H9 (cell line): ENCODE measurements at regions not wholly inside any gene's neighbourhood (a gene's known extent, or its start where the extent isn't known, plus 50 kb on each side); places are given as distances from the start of the nearest gene placed in this dataset.

ENCODE experiments used
- DNase-seq: peaks from one replicate; pipeline ENCODE4 v3.0.0-alpha.2; 2017
- H2AFZ ChIP-seq: one replicate; pipeline ENCODE4 v1.6.1; 2013; ENCODE audit warnings: mild to moderate bottlenecking, low read length, control low read depth, moderate library complexity
- H2AK5ac ChIP-seq: 2 replicates; pipeline ENCODE4 v1.6.1; 2013; ENCODE audit warnings: low read length, control low read depth, mixed read lengths; ENCODE audit not compliant: insufficient read length
- H2BK120ac ChIP-seq: one replicate; pipeline ENCODE4 v1.6.1; 2013; ENCODE audit warnings: low read depth, mild to moderate bottlenecking, low read length, control low read depth, inconsistent platforms; ENCODE audit not compliant: poor library complexity, severe bottlenecking
- H2BK12ac ChIP-seq: 2 replicates; pipeline ENCODE4 v1.6.1; 2013; ENCODE audit warnings: low read length, control low read depth, mixed read lengths, low read depth; ENCODE audit not compliant: insufficient read length
- H2BK15ac ChIP-seq: 2 replicates; pipeline ENCODE4 v1.6.1; 2013; ENCODE audit warnings: low read depth, low read length, control low read depth
- H2BK20ac ChIP-seq: one replicate; pipeline ENCODE4 v1.6.1; 2013; ENCODE audit warnings: low read depth, mild to moderate bottlenecking, low read length, control low read depth, inconsistent platforms; ENCODE audit not compliant: poor library complexity, severe bottlenecking
- H2BK5ac ChIP-seq: 2 replicates; pipeline ENCODE4 v1.6.1; 2013; ENCODE audit warnings: low read length, control low read depth, mixed read lengths; ENCODE audit not compliant: insufficient read length
- H3K14ac ChIP-seq: 2 replicates; pipeline ENCODE4 v1.6.1; 2013; ENCODE audit warnings: low read length, control low read depth; ENCODE audit not compliant: insufficient read depth
- H3K18ac ChIP-seq: 2 replicates; pipeline ENCODE4 v1.6.1; 2013; ENCODE audit warnings: low read depth, mild to moderate bottlenecking, mixed read lengths, low read length, control low read depth; ENCODE audit not compliant: insufficient read length
- H3K23ac ChIP-seq: 2 replicates; pipeline ENCODE4 v1.6.1; 2013; ENCODE audit warnings: low read length, control low read depth, mixed read lengths, low read depth; ENCODE audit not compliant: insufficient read length
- H3K23me2 ChIP-seq: 2 replicates; pipeline ENCODE4 v1.6.1; 2013; ENCODE audit warnings: low read depth, mild to moderate bottlenecking, mixed read lengths, low read length, control low read depth; ENCODE audit not compliant: insufficient read length, poor library complexity, severe bottlenecking
- H3K27ac ChIP-seq: 2 replicates; pipeline ENCODE4 v1.5.1; 2013; ENCODE audit warnings: low read length, control low read depth, mixed read lengths, low read depth; ENCODE audit not compliant: insufficient read length
- H3K27me3 ChIP-seq: 2 replicates; pipeline ENCODE4 v1.6.1; 2013; ENCODE audit warnings: low read length, control low read depth, inconsistent platforms; ENCODE audit not compliant: insufficient read depth
- H3K4ac ChIP-seq: 2 replicates; pipeline ENCODE4 v1.6.1; 2013; ENCODE audit warnings: low read depth, mild to moderate bottlenecking, control low read depth, inconsistent platforms, low read length, moderate library complexity
- H3K4me1 ChIP-seq: 2 replicates; pipeline ENCODE4 v1.6.1; 2013; ENCODE audit warnings: low read length, control low read depth, inconsistent platforms; ENCODE audit not compliant: insufficient read depth
- H3K4me2 ChIP-seq: 2 replicates; pipeline ENCODE4 v1.6.1; 2013; ENCODE audit warnings: low read length, control low read depth, mixed read lengths; ENCODE audit not compliant: insufficient read length, insufficient read depth
- H3K56ac ChIP-seq: 2 replicates; pipeline ENCODE4 v1.6.1; 2013; ENCODE audit warnings: low read depth, mild to moderate bottlenecking, mixed read lengths, low read length, control low read depth; ENCODE audit not compliant: insufficient read length
- H3K79me1 ChIP-seq: 2 replicates; pipeline ENCODE4 v1.6.1; 2013; ENCODE audit warnings: low read depth, mild to moderate bottlenecking, moderate library complexity, low read length, control low read depth, inconsistent platforms; ENCODE audit not compliant: insufficient read depth, poor library complexity, severe bottlenecking
- H3K79me2 ChIP-seq: 2 replicates; pipeline ENCODE4 v1.6.1; 2013; ENCODE audit warnings: low read length, control low read depth, inconsistent platforms; ENCODE audit not compliant: insufficient read depth
- H3K9ac ChIP-seq: 2 replicates; pipeline ENCODE4 v1.6.1; 2013; ENCODE audit warnings: low read length, control low read depth, mixed read lengths; ENCODE audit not compliant: insufficient read length; ENCODE audit errors: extremely low read depth
- H3K9me3 ChIP-seq: one replicate; pipeline ENCODE4 v1.6.1; 2013; ENCODE audit warnings: low read depth, low read length, inconsistent platforms; ENCODE audit not compliant: control insufficient read depth
- H3T11ph ChIP-seq: one replicate; pipeline ENCODE4 v1.6.1; 2013; ENCODE audit warnings: mild to moderate bottlenecking, low read length, control low read depth, inconsistent platforms
- H4K20me1 ChIP-seq: one replicate; pipeline ENCODE4 v1.6.1; 2013; ENCODE audit not compliant: control insufficient read depth, insufficient read length, insufficient read depth
- H4K5ac ChIP-seq: 2 replicates; pipeline ENCODE4 v1.6.1; 2013; ENCODE audit warnings: low read depth, mild to moderate bottlenecking, mixed read lengths, low read length, control low read depth; ENCODE audit not compliant: insufficient read length
- H4K8ac ChIP-seq: replicated peaks from 2 replicates; pipeline ENCODE4 v1.6.1; 2013; ENCODE audit warnings: low read length, control low read depth, mixed read lengths, low read depth; ENCODE audit not compliant: insufficient read length
- H4K91ac ChIP-seq: 2 replicates; pipeline ENCODE4 v1.6.1; 2013; ENCODE audit warnings: low read depth, mild to moderate bottlenecking, moderate library complexity, mixed read lengths, low read length, control low read depth; ENCODE audit not compliant: insufficient read length
- H3K27ac Mint-ChIP-seq, 3 experiments: 2 replicates in 2 of 3; 3 replicates in 1 of 3; pipeline ENCODE4 v1.8.0; 2020 to 2021; ENCODE audit warnings: mixed read lengths in 3 of 3, mild to moderate bottlenecking in 1 of 3, moderate library complexity in 1 of 3
- H3K27me3 Mint-ChIP-seq: 2 replicates; pipeline ENCODE4 v1.8.0; 2021; ENCODE audit warnings: low read depth, mild to moderate bottlenecking, moderate library complexity, mixed read lengths
- H3K36me3 Mint-ChIP-seq, 3 experiments: 2 replicates in 2 of 3; 3 replicates in 1 of 3; pipeline ENCODE4 v1.8.0; 2020 to 2021; ENCODE audit warnings: low read depth in 3 of 3, mixed read lengths in 3 of 3; ENCODE audit not compliant: insufficient read depth in 1 of 3
- H3K4me1 Mint-ChIP-seq, 2 experiments: 2 replicates each; pipeline ENCODE4 v1.8.0; 2020; ENCODE audit warnings: mixed read lengths in 2 of 2
- H3K4me3 Mint-ChIP-seq, 2 experiments: 2 replicates in 1 of 2; 3 replicates in 1 of 2; pipeline ENCODE4 v1.8.0; 2020 to 2021; ENCODE audit warnings: mild to moderate bottlenecking in 2 of 2, mixed read lengths in 2 of 2, moderate library complexity in 1 of 2
- H3K9me3 Mint-ChIP-seq, 2 experiments: 2 replicates in 1 of 2; 3 replicates in 1 of 2; pipeline ENCODE4 v1.8.0; 2020; ENCODE audit warnings: mild to moderate bottlenecking in 2 of 2, mixed read lengths in 2 of 2, moderate library complexity in 1 of 2
- CTCF ChIP-seq: fragments of 200-600 bp; sonication (generic); conservative IDR thresholded peaks from 3 replicates; pipeline ENCODE4 v1.8.0; 2021; ENCODE audit warnings: antibody characterized with exemption, mild to moderate bottlenecking
- WGBS: extraction: QIAGEN DNeasy Blood & Tissue Kit; methylation state at CpG from one replicate; pipeline ENCODE4 v1.1.7; 2013; ENCODE audit warnings: missing lambda C conversion rate, low lambda C conversion rate, mixed read lengths; ENCODE audit not compliant: insufficient read length; ENCODE audit errors: extremely low coverage; 5-methylcytosine and 5-hydroxymethylcytosine counted together

GRCh38 chr21:25215698-25216384 lies 391.4 kb downstream of the MRPL39 start:
- no peak overlapping the region for H3K23ac ChIP-seq
- H3K56ac ChIP-seq: no peak overlapping the region
- H3K9me3 ChIP-seq: no peaks in the 10 kb centered on the region
- no peak overlapping the region for H3T11ph ChIP-seq
- H3K4ac ChIP-seq: no peak overlapping the region
- no peak overlapping the region for H2AK5ac ChIP-seq
- H4K91ac ChIP-seq: no peak overlapping the region
- H3K4me1 ChIP-seq: no peaks in the 10 kb centered on the region
- H2BK5ac ChIP-seq: no peak overlapping the region
- H3K14ac ChIP-seq: no peak overlapping the region
- H3K27me3 Mint-ChIP-seq: no peaks in the 10 kb centered on the region
- no peaks in the 10 kb centered on the region for H3K79me1 ChIP-seq
- no peak overlapping the region for H3K9ac ChIP-seq
- H2AFZ ChIP-seq: no peak overlapping the region
- H3K79me2 ChIP-seq: no peaks in the 10 kb centered on the region
- H3K27ac ChIP-seq: no peak overlapping the region
- TF ChIP-seq CTCF: no peak
- peaks cover 38 to 63% of the 10 kb centered on the region in 2 experiments for H3K9me3 Mint-ChIP-seq
- no peaks in the 10 kb centered on the region for H3K27me3 ChIP-seq
- no peaks in the 10 kb centered on the region for H4K20me1 ChIP-seq
- no peaks in the 10 kb centered on the region for H3K23me2 ChIP-seq
- no CpG with 5 or more reads among the region's 2 CpGs for WGBS
- no peak overlapping the region for H2BK20ac ChIP-seq
- H3K27ac Mint-ChIP-seq: no peak overlapping the region
- no peak overlapping the region for H4K5ac ChIP-seq
- H2BK15ac ChIP-seq: no peak overlapping the region
- no peak overlapping the region for H3K4me2 ChIP-seq
- no peak overlapping the region for H4K8ac ChIP-seq
- no peak overlapping the region for H3K18ac ChIP-seq
- DNase-seq: no peak
- H3K4me3 Mint-ChIP-seq: no peak overlapping the region
- no peak overlapping the region for H2BK120ac ChIP-seq
- H3K36me3 Mint-ChIP-seq: peaks cover under 1 to 2% (median under 1%) of the 10 kb centered on the region in 3 experiments; a peak in 2 of 7 replicates
- H3K4me1 Mint-ChIP-seq: no peaks in the 10 kb centered on the region
- H2BK12ac ChIP-seq: no peak overlapping the region
